ENCODE measurements at regions not wholly inside any gene's neighbourhood (a gene's known extent, or its start where the extent isn't known, plus 50 kb on each side); places are given as distances from the start of the nearest gene placed in this dataset.

DNA sequence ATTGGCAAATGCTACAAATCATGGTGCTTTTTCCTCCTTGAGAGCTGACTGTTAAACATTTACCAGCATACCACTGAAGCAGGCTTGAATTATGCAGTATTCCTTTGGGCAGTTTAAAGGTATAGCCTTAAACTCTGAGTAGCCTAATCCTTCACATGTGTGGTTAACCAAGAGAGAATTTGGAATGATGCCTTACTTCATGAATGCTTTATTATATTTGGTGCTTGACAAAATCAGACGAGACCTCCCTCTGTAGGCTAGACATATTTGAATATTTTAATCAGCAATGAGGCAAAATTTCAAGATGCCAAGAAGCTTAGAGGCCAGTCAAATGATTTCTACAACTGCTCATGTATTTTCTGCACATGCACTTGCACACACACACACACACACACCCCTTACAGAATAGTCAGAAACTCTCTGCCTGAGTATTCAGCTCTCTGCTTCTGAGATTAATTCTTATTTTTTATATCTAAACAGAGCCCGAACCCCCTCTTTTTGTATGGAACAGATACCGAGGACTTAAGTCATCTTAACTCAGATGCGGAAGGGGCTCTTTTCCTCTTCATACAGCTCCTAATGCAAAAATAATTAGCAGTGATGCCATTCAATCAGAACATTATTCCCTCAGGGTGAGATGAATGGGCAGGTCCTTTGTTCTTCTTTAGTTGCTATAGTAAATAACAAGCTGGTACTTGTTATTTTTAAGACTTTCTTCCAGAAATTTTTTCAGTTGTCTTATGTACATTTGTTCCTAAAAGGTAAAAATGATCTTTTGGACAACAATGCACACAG is 195.5 kb upstream of the TMC3 start:
- no peak for DNase-seq

GRCh38 chr15:81567924-81568323 is 193.9 kb upstream of the TMC3 start:
- DNase-seq: no peak

DNA sequence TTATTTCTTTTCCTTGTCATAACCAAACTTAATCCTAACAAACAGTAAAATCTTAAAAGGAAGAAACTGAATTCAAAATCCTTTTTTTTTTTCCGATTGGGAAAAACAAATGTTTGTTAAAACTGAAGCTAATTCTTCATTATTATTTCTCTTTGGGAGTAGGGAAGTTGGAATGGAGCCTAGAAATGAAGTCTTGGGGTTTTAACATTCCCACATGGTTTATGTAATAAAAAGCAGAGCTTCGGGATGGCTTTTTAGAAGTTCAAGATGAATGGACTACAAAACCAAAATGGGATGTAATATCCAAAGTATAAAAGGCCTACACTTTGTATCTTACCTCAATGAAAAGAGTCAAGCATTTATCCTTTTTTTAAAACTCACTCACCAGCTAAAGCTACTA is 189.0 kb upstream of the TMC3 start:
- no peak for DNase-seq

- DNase-seq: no peak
Observed at GRCh38 chr15:81560405-81560804, 186.4 kb upstream of the TMC3 start.

DNA sequence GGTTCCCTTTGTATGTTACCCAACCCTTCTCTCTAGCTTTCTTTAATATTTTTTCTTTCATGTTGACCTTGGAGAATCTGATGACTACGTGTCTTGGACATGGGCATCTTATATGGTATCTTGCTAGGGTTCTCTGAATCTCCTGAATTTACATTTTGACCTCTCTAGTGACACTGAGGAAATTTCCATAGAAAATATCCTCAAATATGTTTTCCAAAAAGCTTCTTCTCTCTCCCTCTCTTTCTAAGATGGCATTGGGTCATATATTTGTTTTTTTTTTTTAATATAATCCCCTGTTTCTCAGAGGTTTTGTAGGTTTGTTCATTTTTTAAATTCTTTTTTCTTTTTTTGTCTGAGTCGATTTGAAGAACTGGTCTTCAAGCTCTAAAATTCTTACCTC is 184.0 kb upstream of the TMC3 start:
- no peak for DNase-seq

- no peak for DNase-seq
Observed at GRCh38 chr15:81555346-81555745, 181.3 kb upstream of the TMC3 start.

DNA sequence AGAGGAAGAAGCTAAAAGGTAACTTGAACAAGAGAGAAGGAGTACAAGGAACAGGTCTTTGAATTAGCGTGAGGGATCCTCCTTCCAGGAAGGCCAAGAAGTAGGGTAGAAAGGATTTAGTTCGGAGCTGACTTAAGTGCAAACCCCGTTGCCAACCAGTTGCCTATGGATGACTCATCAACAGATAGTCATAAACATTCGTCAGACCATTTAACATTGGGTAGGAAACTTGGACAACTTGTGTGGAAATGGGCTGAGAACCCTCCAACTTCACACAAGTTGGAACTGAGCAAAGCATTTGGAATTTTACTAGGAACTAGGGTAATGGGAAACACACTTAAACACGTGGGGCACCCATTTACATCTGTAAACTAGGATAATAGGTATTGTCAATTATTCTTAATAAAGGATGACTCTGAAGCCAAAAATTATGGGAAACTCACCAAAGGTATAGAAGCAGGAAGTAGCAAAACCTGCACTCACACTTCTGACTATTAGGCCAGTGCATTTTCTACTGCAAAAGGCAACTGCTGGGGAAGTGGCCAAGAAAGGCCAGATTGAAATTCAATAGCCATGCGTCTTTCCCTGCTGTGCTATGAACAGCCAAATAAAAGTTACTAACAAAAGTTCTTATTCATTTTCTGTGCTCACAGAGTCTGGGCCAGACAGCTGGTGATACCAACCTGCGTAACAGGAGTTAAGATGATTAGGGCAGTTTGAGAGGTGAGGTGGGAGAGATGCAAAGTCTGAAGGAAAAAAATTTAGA is 174.5 kb upstream of the TMC3 start:
- DNase-seq: no peak

GRCh38 chr15:81547521-81548132 is 173.6 kb upstream of the TMC3 start:
- DNase-seq: no peak

GRCh38 chr15:81544385-81544784 is 170.4 kb upstream of the TMC3 start:
- DNase-seq: no peak

- no peak for DNase-seq
Observed at GRCh38 chr15:81540909-81541308, 166.9 kb upstream of the TMC3 start.

DNA sequence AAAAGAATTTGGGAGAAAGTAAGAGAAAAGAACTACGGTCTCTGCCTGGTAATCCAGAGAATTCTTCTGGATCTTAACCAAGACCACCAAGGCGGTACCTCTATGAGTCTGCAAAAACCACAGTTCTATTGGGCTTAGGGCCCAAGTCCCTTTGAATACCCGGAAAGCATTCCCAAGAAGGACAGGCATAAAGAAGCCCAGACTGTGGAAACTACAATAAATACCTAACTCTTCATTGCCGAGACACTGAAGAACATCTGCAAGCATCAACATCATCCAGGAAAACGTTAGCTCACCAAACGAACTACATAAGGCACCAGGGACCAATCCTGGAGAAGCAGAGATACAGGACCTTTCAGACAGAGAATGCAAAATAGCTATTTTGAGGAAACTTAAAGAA is 162.3 kb upstream of the TMC3 start:
- DNase-seq: no peak

GRCh38 chr15:81534124-81534523 is 160.1 kb upstream of the TMC3 start:
- DNase-seq: no peak

GRCh38 chr15:81532001-81532400 is 158.0 kb upstream of the TMC3 start:
- no peak for DNase-seq

GRCh38 chr15:81531109-81531592 is 157.1 kb upstream of the TMC3 start:
- no peak for DNase-seq

DNA sequence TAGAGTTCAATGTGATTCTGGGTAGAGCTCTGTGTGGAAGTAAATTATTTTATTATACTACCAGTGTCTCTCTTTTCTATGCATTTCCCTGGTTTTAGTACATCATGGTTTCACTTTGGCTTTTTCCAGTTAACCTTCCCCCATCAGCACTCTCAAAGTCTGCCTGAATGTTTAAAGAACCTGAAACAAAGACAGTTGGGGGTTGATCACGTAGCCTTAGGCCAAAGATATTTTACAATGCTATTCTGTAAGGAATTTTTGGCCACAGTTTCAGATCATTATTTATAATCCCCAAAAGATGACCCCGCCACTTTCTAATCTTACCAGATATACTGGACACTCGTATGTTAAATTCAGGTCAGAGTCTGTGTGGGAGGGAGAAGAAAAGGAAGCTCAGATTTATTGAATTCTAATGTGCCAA is 156.3 kb upstream of the TMC3 start:
- no peak for DNase-seq

GRCh38 chr15:81529481-81529880 is 155.5 kb upstream of the TMC3 start:
- no peak for DNase-seq

DNA sequence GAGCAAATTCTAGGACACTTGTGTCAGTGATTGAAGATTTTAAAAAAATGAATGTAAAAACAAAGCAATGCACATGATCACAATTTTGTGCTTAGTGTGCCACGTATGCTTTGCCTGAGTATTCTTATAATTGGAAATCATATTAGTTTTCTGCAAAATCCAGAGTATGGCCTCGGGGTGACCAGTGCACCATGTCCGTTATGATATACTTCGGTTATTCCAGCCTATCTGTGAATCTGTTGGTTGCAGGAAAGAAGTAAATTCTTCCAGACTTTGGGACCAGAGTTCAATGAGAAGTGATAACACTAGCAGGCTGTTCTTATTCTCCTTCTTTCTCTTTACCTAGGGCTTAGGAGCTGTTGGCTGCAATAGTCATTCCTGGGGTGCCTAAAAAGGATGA is 152.0 kb upstream of the TMC3 start:
- DNase-seq: no peak

GRCh38 chr15:81524496-81524895 is 150.5 kb upstream of the TMC3 start:
- no peak for DNase-seq

GRCh38 chr15:81523867-81524266 is 149.9 kb upstream of the TMC3 start:
- DNase-seq: no peak

- DNase-seq: no peak
Observed at GRCh38 chr15:81520480-81520879, 146.5 kb upstream of the TMC3 start.

- no peak for DNase-seq
Observed at GRCh38 chr15:81516461-81516860, 142.4 kb upstream of the TMC3 start.

- no peak for DNase-seq
Observed at GRCh38 chr15:81516012-81516411, 142.0 kb upstream of the TMC3 start.

GRCh38 chr15:81514725-81515124 is 140.7 kb upstream of the TMC3 start:
- no peak for DNase-seq

DNA sequence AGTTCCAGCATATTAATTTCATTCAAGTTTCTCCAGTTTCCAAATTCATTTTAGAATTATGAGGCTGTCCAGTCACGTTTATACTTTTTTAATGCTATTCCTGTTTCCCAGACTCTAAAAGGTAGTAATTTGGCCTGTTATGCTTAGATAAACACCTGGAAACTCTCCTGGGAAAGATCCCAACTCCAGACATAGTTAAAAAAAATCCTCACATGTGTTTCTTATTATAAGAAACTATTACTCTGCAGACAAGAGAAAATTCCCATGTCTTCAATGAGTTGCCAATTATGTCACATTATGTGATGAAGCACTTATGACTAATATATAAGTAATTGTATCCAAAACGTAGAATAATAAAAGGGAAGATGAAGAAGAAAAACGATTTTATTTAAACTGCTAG is 137.1 kb upstream of the TMC3 start:
- no peak for DNase-seq
